Activated naive CD4-positive, alpha-beta T cell (primary cell): ENCODE measurements at regions not wholly inside any gene's neighbourhood (a gene's known extent, or its start where the extent isn't known, plus 50 kb on each side); places are given as distances from the start of the nearest gene placed in this dataset.

Experiments
- DNase-seq, 4 experiments: peaks; one replicate each; lab custom pipeline; 2025; lab: John Stamatoyannopoulos, UW

GRCh38 chr2:7286120-7286519, 368.9 kb downstream of the RNF144A start:
- no peak for DNase-seq

DNA sequence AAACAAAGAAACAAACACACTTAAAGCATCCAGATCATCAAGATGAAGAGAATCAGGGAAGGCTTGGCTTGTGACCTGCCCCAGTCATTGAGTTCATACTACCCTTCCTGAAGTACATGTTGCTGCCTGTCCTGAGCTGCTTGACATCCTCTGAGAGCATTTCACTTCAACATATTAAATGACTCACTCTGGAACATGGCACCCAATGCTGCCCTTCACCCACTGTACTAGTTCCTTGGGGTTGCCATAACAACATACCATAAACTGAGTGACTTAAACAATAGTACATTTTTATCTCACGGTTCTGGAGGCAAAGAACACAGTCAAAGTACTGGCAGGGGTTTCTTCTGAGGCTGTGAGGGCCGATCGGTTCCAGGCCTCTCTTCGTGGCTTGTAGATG, 371.3 kb downstream of the RNF144A start:
- no peak for DNase-seq

DNA sequence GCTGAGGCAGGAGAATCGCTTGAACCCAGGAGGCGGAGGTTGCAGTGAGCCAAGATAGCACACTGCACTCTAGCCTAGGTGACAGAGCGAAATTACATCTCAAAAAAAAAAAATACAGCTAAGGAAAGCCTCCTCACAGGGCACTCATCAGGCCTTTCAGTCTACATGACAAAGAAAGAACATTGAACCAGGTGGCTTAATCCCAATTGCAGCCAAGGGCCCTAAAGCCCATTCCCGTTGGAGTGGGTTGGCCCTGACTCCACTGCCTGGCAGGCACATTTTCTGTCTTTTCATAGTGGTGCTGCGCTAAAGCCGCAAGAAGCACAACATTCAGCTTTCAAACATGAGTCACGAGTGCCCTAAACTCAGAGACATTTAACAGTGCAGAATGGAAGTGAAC, 372.5 kb downstream of the RNF144A start:
- no peak for DNase-seq

DNA sequence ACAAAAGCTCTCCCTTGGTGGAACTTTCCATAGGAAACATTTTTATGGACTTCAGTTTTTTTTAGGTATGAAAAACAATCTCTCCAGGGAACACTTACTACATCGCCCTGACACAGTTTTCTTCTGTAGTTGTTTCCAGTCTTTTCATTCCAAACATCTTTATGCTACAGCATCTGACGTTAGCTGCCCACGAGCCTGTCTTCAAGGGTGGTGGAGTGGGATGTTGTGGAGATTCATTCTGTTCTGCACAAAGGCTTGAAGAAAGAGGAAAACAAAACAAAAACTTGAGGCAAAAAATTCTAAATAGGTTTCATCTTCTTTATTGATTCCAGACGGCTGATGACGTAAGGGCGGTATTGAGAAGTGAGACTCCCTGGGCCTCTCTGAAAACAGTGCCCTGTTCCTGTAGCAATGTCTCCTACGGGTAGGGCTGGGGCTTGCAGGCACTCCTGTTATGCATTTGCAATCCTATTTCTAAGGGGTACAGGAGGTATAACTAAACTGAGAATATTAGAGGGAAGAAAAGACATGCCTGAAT, 375.0 kb downstream of the RNF144A start:
- no peak for DNase-seq

GRCh38 chr2:7309582-7309981, 392.4 kb downstream of the RNF144A start:
- no peak for DNase-seq

- no peak for DNase-seq
These were observed 407.5 kb downstream of the RNF144A start for GRCh38 chr2:7324706-7325105.

GRCh38 chr2:7325186-7325585, 408.0 kb downstream of the RNF144A start:
- no peak for DNase-seq

- no peak for DNase-seq
These were observed 412.3 kb downstream of the RNF144A start for GRCh38 chr2:7329465-7329864.

GRCh38 chr2:7333189-7333765, 416.1 kb downstream of the RNF144A start:
- DNase-seq, result no peak

GRCh38 chr2:7333960-7334493, 416.8 kb downstream of the RNF144A start:
- no peak for DNase-seq

GRCh38 chr2:7338961-7339360, 421.7 kb downstream of the RNF144A start:
- DNase-seq, result no peak

GRCh38 chr2:7346336-7346735, 429.1 kb downstream of the RNF144A start:
- DNase-seq, result no peak

GRCh38 chr2:7348761-7349160, 431.5 kb downstream of the RNF144A start:
- DNase-seq, result no peak

DNA sequence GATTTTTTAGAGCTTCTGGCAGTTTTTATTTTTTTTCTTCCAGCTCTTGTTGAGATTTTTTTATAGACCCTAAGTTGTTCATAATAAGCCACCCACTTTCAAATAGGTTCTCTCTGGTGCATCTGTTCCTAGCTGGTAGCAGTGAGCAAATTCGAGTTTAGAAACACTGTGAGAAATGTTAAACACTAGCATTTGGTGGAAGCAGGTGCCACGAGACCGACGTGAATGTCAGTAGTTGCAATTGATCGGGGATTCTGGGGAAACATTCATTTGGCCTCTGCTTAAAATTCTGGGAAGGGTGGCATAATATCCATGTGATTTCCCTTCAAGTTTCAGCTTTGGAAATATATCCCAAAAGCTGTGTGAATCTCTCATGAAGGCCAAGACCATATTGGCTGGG, 435.0 kb downstream of the RNF144A start:
- DNase-seq, result no peak

DNA sequence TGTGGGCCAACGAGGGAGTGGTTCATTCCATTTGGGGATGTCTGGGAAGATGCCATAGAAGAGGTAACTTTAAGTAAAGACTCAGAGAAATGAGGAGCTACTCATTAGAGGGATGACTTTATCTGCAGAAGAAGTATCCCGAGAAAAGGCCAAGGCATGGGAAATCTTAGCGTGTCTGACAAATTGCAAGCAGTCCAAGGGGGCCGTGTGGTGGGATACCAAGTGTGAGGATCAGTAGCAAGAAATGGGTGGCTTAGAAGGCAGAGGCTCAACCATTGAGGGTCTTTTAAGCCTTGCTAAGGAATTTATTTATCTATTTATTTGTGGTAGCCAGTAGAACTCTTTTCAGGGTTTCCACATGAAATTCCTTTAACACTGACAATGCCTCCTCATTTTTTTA, 436.4 kb downstream of the RNF144A start:
- no peak for DNase-seq

DNA sequence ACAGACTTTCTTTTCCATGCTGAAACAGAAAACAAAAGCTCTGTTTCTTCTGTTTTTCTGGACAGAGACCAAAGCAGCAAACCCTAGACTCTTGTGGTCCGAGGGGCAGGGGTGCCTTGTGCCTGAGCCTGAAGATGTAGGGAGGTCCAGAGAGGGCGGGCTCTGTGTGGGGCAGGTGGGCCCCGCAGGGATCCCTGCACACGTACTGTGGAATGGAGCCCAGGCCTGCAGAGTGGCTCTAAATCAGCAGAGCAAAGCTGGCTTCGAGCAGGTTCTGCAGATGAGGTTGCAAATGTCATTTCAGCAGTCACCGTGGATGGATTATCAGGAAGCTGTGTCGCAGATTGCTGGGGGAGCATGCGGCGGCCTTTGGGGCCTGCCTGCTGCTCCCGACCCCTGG, 438.6 kb downstream of the RNF144A start:
- DNase-seq, result no peak

GRCh38 chr2:7356909-7357584, 439.8 kb downstream of the RNF144A start:
- DNase-seq, result no peak

DNA sequence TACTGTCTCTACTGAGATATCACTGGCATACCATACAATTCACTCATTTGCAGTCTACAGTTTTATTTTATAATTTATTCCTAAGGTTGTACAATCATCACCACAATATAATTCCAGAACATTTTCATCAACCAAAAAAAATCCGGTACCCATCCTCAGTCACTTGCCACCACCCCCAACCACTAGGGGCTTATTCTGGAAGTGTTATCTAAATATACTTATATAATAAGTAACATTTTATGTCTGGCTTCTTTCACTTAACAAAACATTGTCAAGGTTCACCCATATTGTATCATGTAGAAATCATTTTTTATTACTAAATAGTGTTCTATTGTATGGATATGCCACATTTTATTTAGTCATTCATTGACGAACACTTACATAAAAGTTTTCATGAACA, 440.8 kb downstream of the RNF144A start:
- no peak for DNase-seq

- no peak for DNase-seq
These were observed 441.7 kb downstream of the RNF144A start for GRCh38 chr2:7358865-7359447.

DNA sequence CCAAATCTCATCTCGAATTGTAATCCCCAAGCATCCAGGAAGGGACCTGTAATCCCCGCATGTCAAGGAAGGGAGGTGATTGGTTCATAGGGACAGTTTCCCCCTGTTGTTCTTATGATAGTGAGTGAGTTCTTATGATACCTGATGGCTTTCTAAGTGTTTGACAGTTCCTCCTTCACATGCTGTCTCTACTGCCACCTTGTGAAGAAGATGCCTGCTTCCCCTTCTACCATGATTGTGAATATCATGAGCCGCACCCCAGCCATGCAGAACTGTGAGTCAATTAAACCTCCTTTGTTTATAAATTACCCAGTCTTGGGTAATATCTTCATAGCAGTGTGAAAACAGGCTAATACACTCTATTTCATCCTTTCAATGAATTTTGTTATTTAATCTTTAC, 446.7 kb downstream of the RNF144A start:
- DNase-seq, result no peak

DNA sequence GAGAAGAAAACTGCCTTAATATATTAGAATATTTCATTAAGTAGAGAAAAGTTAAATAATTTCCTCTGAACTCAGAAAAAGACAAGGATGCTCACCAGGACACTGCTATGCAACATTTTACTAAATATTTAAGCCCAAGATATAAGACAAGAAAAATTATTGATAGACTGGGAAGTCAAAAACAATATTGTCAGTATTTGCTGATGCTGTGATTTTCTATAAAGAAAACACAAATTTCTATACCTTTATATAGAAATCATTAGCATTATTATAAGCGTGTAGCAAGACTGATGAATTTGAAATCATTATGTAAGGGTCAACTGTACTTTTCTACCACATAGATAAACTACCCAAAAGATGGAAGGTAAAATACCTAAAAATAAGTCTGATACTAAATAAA, 451.0 kb downstream of the RNF144A start:
- DNase-seq, result no peak

DNA sequence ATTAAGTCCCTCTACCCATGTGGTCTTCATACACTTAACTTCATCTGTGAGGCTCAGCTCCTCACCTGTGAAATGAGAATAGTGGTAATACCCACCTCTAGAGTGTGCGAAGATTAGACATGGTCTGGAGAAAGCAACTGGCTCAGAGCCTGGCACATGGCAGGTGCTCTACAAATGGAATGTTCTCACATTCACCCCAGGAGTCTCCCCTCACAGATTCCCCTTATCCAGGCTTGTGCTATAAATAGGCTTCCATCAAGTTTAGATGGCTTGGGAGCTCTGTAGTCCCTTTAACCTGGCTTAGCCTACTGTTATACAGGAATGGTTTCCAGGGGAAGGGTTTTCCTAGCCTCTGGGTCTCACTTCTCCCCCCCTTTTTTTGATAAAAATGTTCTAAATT, 455.9 kb downstream of the RNF144A start:
- DNase-seq, result no peak

- DNase-seq, result no peak
These were observed 458.7 kb downstream of the RNF144A start for GRCh38 chr2:7375901-7376300.
